H9 (cell line): ENCODE measurements at regions not wholly inside any gene's neighbourhood (a gene's known extent, or its start where the extent isn't known, plus 50 kb on each side); places are given as distances from the start of the nearest gene placed in this dataset.
A peak's percentile ranks its signal among the peaks of the same experiment; 100 is the strongest.

Experiments
- DNase-seq: peaks from one replicate; pipeline ENCODE4 v3.0.0-alpha.2; 2017
- H2AFZ ChIP-seq: one replicate; pipeline ENCODE4 v1.6.1; 2013; ENCODE audit warnings: mild to moderate bottlenecking, low read length, control low read depth, moderate library complexity
- H2AK5ac ChIP-seq: 2 replicates; pipeline ENCODE4 v1.6.1; 2013; ENCODE audit warnings: low read length, control low read depth, mixed read lengths; ENCODE audit not compliant: insufficient read length
- H2BK120ac ChIP-seq: one replicate; pipeline ENCODE4 v1.6.1; 2013; ENCODE audit warnings: low read depth, mild to moderate bottlenecking, low read length, control low read depth, inconsistent platforms; ENCODE audit not compliant: poor library complexity, severe bottlenecking
- H2BK12ac ChIP-seq: 2 replicates; pipeline ENCODE4 v1.6.1; 2013; ENCODE audit warnings: low read length, control low read depth, mixed read lengths, low read depth; ENCODE audit not compliant: insufficient read length
- H2BK15ac ChIP-seq: 2 replicates; pipeline ENCODE4 v1.6.1; 2013; ENCODE audit warnings: low read depth, low read length, control low read depth
- H2BK20ac ChIP-seq: one replicate; pipeline ENCODE4 v1.6.1; 2013; ENCODE audit warnings: low read depth, mild to moderate bottlenecking, low read length, control low read depth, inconsistent platforms; ENCODE audit not compliant: poor library complexity, severe bottlenecking
- H2BK5ac ChIP-seq: 2 replicates; pipeline ENCODE4 v1.6.1; 2013; ENCODE audit warnings: low read length, control low read depth, mixed read lengths; ENCODE audit not compliant: insufficient read length
- H3K14ac ChIP-seq: 2 replicates; pipeline ENCODE4 v1.6.1; 2013; ENCODE audit warnings: low read length, control low read depth; ENCODE audit not compliant: insufficient read depth
- H3K18ac ChIP-seq: 2 replicates; pipeline ENCODE4 v1.6.1; 2013; ENCODE audit warnings: low read depth, mild to moderate bottlenecking, mixed read lengths, low read length, control low read depth; ENCODE audit not compliant: insufficient read length
- H3K23ac ChIP-seq: 2 replicates; pipeline ENCODE4 v1.6.1; 2013; ENCODE audit warnings: low read length, control low read depth, mixed read lengths, low read depth; ENCODE audit not compliant: insufficient read length
- H3K23me2 ChIP-seq: 2 replicates; pipeline ENCODE4 v1.6.1; 2013; ENCODE audit warnings: low read depth, mild to moderate bottlenecking, mixed read lengths, low read length, control low read depth; ENCODE audit not compliant: insufficient read length, poor library complexity, severe bottlenecking
- H3K27ac ChIP-seq: 2 replicates; pipeline ENCODE4 v1.5.1; 2013; ENCODE audit warnings: low read length, control low read depth, mixed read lengths, low read depth; ENCODE audit not compliant: insufficient read length
- H3K27me3 ChIP-seq: 2 replicates; pipeline ENCODE4 v1.6.1; 2013; ENCODE audit warnings: low read length, control low read depth, inconsistent platforms; ENCODE audit not compliant: insufficient read depth
- H3K4ac ChIP-seq: 2 replicates; pipeline ENCODE4 v1.6.1; 2013; ENCODE audit warnings: low read depth, mild to moderate bottlenecking, control low read depth, inconsistent platforms, low read length, moderate library complexity
- H3K4me1 ChIP-seq: 2 replicates; pipeline ENCODE4 v1.6.1; 2013; ENCODE audit warnings: low read length, control low read depth, inconsistent platforms; ENCODE audit not compliant: insufficient read depth
- H3K4me2 ChIP-seq: 2 replicates; pipeline ENCODE4 v1.6.1; 2013; ENCODE audit warnings: low read length, control low read depth, mixed read lengths; ENCODE audit not compliant: insufficient read length, insufficient read depth
- H3K56ac ChIP-seq: 2 replicates; pipeline ENCODE4 v1.6.1; 2013; ENCODE audit warnings: low read depth, mild to moderate bottlenecking, mixed read lengths, low read length, control low read depth; ENCODE audit not compliant: insufficient read length
- H3K79me1 ChIP-seq: 2 replicates; pipeline ENCODE4 v1.6.1; 2013; ENCODE audit warnings: low read depth, mild to moderate bottlenecking, moderate library complexity, low read length, control low read depth, inconsistent platforms; ENCODE audit not compliant: insufficient read depth, poor library complexity, severe bottlenecking
- H3K79me2 ChIP-seq: 2 replicates; pipeline ENCODE4 v1.6.1; 2013; ENCODE audit warnings: low read length, control low read depth, inconsistent platforms; ENCODE audit not compliant: insufficient read depth
- H3K9ac ChIP-seq: 2 replicates; pipeline ENCODE4 v1.6.1; 2013; ENCODE audit warnings: low read length, control low read depth, mixed read lengths; ENCODE audit not compliant: insufficient read length; ENCODE audit errors: extremely low read depth
- H3K9me3 ChIP-seq: one replicate; pipeline ENCODE4 v1.6.1; 2013; ENCODE audit warnings: low read depth, low read length, inconsistent platforms; ENCODE audit not compliant: control insufficient read depth
- H3T11ph ChIP-seq: one replicate; pipeline ENCODE4 v1.6.1; 2013; ENCODE audit warnings: mild to moderate bottlenecking, low read length, control low read depth, inconsistent platforms
- H4K20me1 ChIP-seq: one replicate; pipeline ENCODE4 v1.6.1; 2013; ENCODE audit not compliant: control insufficient read depth, insufficient read length, insufficient read depth
- H4K5ac ChIP-seq: 2 replicates; pipeline ENCODE4 v1.6.1; 2013; ENCODE audit warnings: low read depth, mild to moderate bottlenecking, mixed read lengths, low read length, control low read depth; ENCODE audit not compliant: insufficient read length
- H4K8ac ChIP-seq: replicated peaks from 2 replicates; pipeline ENCODE4 v1.6.1; 2013; ENCODE audit warnings: low read length, control low read depth, mixed read lengths, low read depth; ENCODE audit not compliant: insufficient read length
- H4K91ac ChIP-seq: 2 replicates; pipeline ENCODE4 v1.6.1; 2013; ENCODE audit warnings: low read depth, mild to moderate bottlenecking, moderate library complexity, mixed read lengths, low read length, control low read depth; ENCODE audit not compliant: insufficient read length
- H3K27ac Mint-ChIP-seq, 3 experiments: 2 replicates in 2 of 3; 3 replicates in 1 of 3; pipeline ENCODE4 v1.8.0; 2020 to 2021; ENCODE audit warnings: mixed read lengths in 3 of 3, mild to moderate bottlenecking in 1 of 3, moderate library complexity in 1 of 3
- H3K27me3 Mint-ChIP-seq: 2 replicates; pipeline ENCODE4 v1.8.0; 2021; ENCODE audit warnings: low read depth, mild to moderate bottlenecking, moderate library complexity, mixed read lengths
- H3K36me3 Mint-ChIP-seq, 3 experiments: 2 replicates in 2 of 3; 3 replicates in 1 of 3; pipeline ENCODE4 v1.8.0; 2020 to 2021; ENCODE audit warnings: low read depth in 3 of 3, mixed read lengths in 3 of 3; ENCODE audit not compliant: insufficient read depth in 1 of 3
- H3K4me1 Mint-ChIP-seq, 2 experiments: 2 replicates each; pipeline ENCODE4 v1.8.0; 2020; ENCODE audit warnings: mixed read lengths in 2 of 2
- H3K4me3 Mint-ChIP-seq, 2 experiments: 2 replicates in 1 of 2; 3 replicates in 1 of 2; pipeline ENCODE4 v1.8.0; 2020 to 2021; ENCODE audit warnings: mild to moderate bottlenecking in 2 of 2, mixed read lengths in 2 of 2, moderate library complexity in 1 of 2
- H3K9me3 Mint-ChIP-seq, 2 experiments: 2 replicates in 1 of 2; 3 replicates in 1 of 2; pipeline ENCODE4 v1.8.0; 2020; ENCODE audit warnings: mild to moderate bottlenecking in 2 of 2, mixed read lengths in 2 of 2, moderate library complexity in 1 of 2
- WGBS: extraction: QIAGEN DNeasy Blood & Tissue Kit; methylation state at CpG from one replicate; pipeline ENCODE4 v1.1.7; 2013; ENCODE audit warnings: missing lambda C conversion rate, low lambda C conversion rate, mixed read lengths; ENCODE audit not compliant: insufficient read length; ENCODE audit errors: extremely low coverage; 5-methylcytosine and 5-hydroxymethylcytosine counted together
- TF ChIP-seq, protein P1 (sequence below): fragments of 200-600 bp; sonication (generic); conservative IDR thresholded peaks from 3 replicates; pipeline ENCODE4 v1.8.0; 2021; ENCODE audit warnings: antibody characterized with exemption, mild to moderate bottlenecking

DNA sequence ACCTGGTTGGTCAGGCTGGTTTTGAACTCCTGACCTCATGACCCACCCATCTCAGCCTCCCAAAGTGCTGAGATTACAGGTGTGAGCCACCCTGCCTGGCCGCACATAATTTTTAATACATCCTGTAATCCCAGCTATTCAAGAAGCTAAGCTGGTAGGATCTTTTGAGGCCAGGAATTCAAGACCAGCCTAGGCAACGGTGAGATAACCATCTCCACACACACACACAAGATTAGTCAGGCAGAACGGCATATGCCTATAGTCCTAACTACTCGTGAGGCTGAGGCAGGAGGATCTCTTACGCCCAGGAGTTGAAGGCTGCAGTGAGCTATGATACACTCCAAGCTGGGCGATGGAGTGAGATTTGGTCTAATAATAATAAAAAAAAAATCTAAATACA is 212.4 kb upstream of the NEIL3 start:
- Histone ChIP-seq H3T11ph (no peak overlapping the region), H2AFZ (no peak overlapping the region), H3K56ac (no peak overlapping the region), H2BK120ac (no peak overlapping the region), H2BK15ac (no peak overlapping the region), H3K4me1 (no peaks in the 10 kb centered on the region), H3K79me2 (no peaks in the 10 kb centered on the region), H3K23me2 (no peaks in the 10 kb centered on the region), H3K9me3 (no peaks in the 10 kb centered on the region), H3K27ac (no peak overlapping the region), H3K4ac (no peak overlapping the region), H2BK20ac (peak overlapping the region; percentile 26), H2BK5ac (no peak overlapping the region), H3K23ac (no peak overlapping the region), H3K4me2 (no peak overlapping the region), H3K9ac (no peak overlapping the region), H2AK5ac (no peak overlapping the region), H3K14ac (no peak overlapping the region), H2BK12ac (no peak overlapping the region), H4K8ac (no peak overlapping the region), H3K79me1 (no peaks in the 10 kb centered on the region), H4K91ac (no peak overlapping the region), H4K20me1 (no peaks in the 10 kb centered on the region), H3K27me3 (no peaks in the 10 kb centered on the region), H3K18ac (no peak overlapping the region), H4K5ac (no peak overlapping the region)
- Mint-ChIP-seq H3K27ac (no peak overlapping the region), H3K9me3 (no peaks in the 10 kb centered on the region), H3K27me3 (no peaks in the 10 kb centered on the region), H3K36me3 (no peaks in the 10 kb centered on the region), H3K4me1 (no peaks in the 10 kb centered on the region), H3K4me3 (no peak overlapping the region)
- WGBS = no CpG with 5 or more reads among the region's 6 CpGs
- DNase-seq = no peak
- TF ChIP-seq, protein P1, sequence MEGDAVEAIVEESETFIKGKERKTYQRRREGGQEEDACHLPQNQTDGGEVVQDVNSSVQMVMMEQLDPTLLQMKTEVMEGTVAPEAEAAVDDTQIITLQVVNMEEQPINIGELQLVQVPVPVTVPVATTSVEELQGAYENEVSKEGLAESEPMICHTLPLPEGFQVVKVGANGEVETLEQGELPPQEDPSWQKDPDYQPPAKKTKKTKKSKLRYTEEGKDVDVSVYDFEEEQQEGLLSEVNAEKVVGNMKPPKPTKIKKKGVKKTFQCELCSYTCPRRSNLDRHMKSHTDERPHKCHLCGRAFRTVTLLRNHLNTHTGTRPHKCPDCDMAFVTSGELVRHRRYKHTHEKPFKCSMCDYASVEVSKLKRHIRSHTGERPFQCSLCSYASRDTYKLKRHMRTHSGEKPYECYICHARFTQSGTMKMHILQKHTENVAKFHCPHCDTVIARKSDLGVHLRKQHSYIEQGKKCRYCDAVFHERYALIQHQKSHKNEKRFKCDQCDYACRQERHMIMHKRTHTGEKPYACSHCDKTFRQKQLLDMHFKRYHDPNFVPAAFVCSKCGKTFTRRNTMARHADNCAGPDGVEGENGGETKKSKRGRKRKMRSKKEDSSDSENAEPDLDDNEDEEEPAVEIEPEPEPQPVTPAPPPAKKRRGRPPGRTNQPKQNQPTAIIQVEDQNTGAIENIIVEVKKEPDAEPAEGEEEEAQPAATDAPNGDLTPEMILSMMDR = no peak
